Heart left ventricle (tissue), 16 donors: ENCODE measurements at regions not wholly inside any gene's neighbourhood (a gene's known extent, or its start where the extent isn't known, plus 50 kb on each side); places are given as distances from the start of the nearest gene placed in this dataset.
A peak's percentile ranks its signal among the peaks of the same experiment; 100 is the strongest.

ENCODE experiments used
- ATAC-seq, 4 donors: fragments of 200-7000 bp; cut with Tn5 transposase; one replicate each; pipeline ENCODE4 v1.9.1; 2020 to 2022; ENCODE audit warnings: moderate library complexity in 4 of 4, mild to moderate bottlenecking in 3 of 4, moderate number of reproducible peaks in 1 of 4
- DNase-seq, 5 donors: peaks; one replicate each; pipeline ENCODE4 v3.0.0-alpha.2; 2020
- H3K27ac ChIP-seq, 12 donors: fragments of 200-600 bp; sonication (generic) in 4 of 12; one replicate each; pipeline versions ENCODE4 v1.5.0 to v1.8.0; 2016 to 2022; ENCODE audit warnings: mild to moderate bottlenecking in 2 of 12
- H3K27me3 ChIP-seq, 9 donors: fragments of 200-600 bp; sonication (generic) in 2 of 9; one replicate each; pipeline versions ENCODE4 v1.5.1 to v1.8.0; 2016 to 2022; ENCODE audit warnings: mild to moderate bottlenecking in 3 of 9
- H3K36me3 ChIP-seq, 9 donors: fragments of 200-600 bp; sonication (generic) in 2 of 9; one replicate each; pipeline versions ENCODE4 v1.5.0 to v1.8.0; 2018 to 2022; ENCODE audit warnings: mild to moderate bottlenecking in 2 of 9
- H3K4me1 ChIP-seq, 12 donors: fragments of 200-600 bp; sonication (generic) in 4 of 12; one replicate each; pipeline versions ENCODE4 v1.5.0 to v1.8.0; 2016 to 2022; ENCODE audit warnings: mild to moderate bottlenecking in 3 of 12
- H3K4me3 ChIP-seq, 12 donors: fragments of 200-600 bp; sonication (generic) in 4 of 12; one replicate each; pipeline versions ENCODE4 v1.5.0 to v1.8.0; 2017 to 2022; ENCODE audit warnings: mild to moderate bottlenecking in 9 of 12, moderate library complexity in 4 of 12
- H3K9me3 ChIP-seq, 12 donors: fragments of 200-600 bp; sonication (generic) in 4 of 12; one replicate each; pipeline versions ENCODE4 v1.5.0 to v1.8.0; 2016 to 2022; ENCODE audit warnings: mild to moderate bottlenecking in 1 of 12
- POLR2A ChIP-seq, 2 donors: fragments of 450-650 bp; IDR thresholded peaks; one replicate each; pipeline ENCODE4 v1.6.1; 2017; ENCODE audit warnings: antibody characterized with exemption in 2 of 2, mild to moderate bottlenecking in 2 of 2, moderate library complexity in 2 of 2
- WGBS, 4 donors: extraction: QIAGEN DNeasy Blood & Tissue Kit in 2 of 4; methylation state at CpG; one replicate each; pipeline versions ENCODE4 v1.1.5 to v1.1.7; 2013 to 2018; 5-methylcytosine and 5-hydroxymethylcytosine counted together
- intact Hi-C, 10 donors: fragments of 100-400 bp; cut with DNase I; formaldehyde crosslinking; loops; one replicate each; pipeline versions ENCODE4 v1.11.1 to v1.14.2; 2022
- TF ChIP-seq, protein P1 (sequence below), 12 donors: fragments of 200-600 bp; sonication (generic) in 4 of 12; IDR thresholded peaks; one replicate each; pipeline versions ENCODE4 v1.5.0 to v1.8.0; 2018 to 2022; ENCODE audit warnings: antibody characterized with exemption in 12 of 12, mild to moderate bottlenecking in 5 of 12
- donor health status: ischemic (EF 13 %, LVEDD 7.1; RV severe dilation, severe dysfunction).
- donor health status: healthy with polysubstance abuse.
- donor health status: DM: no; HTN: yes; CAD: no.
- donor health status: DM: no; HTN: no; CAD: no.
- donor health status: ischemic (EF 25% LVEDD 6.9; RV normal size, moderate dysfunction).
- donor health status: ischemic (EF 25% LVEDD 5.7; RV mildly dilated, moderate dysfunction).
- donor health status: healthy.
- donor health status: DM: yes; HTN: yes; CAD: no.
- donor health status: ischemic (EF 35%, LVEDD 5.7; RV mildly dilated, moderate dysfunction).
- donor health status: nonischemic (EF 11% LVEDD 7.7; RV severe dilation, severe dysfunction).
- donor health status: DM: yes; HTN: yes; CAD: no.
- donor health status: PGD.
- donor health status: ischemic (EF 29% LVEDD 5.4; RV normal size, mild dysfunction).
- donor health status: nonischemic (EF 23%, LVEDD 6.1; RV moderate dilation, normal function).

DNA sequence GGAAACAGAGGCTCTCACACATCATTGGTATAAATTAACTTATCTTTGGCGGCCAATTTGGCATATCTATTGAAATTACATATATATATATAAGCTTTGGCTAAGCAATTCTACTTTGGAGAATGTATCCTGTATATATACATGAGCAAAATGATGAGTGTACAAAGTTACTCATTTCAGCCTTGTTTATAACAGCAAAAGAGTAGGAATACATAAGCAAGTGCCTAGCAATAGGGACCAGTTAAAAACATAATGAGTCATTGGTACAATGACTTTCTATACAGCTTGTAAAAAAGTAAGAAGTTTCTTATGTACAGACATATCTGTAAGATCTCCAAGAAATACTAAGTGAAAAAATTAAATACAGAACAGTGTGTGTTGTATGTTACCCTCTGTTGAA is 190.8 kb downstream of the LTN1 start:
- no peak for TF ChIP-seq POLR2A (IDR thresholded peaks at IDR 0.05)
- TF ChIP-seq, protein P1, sequence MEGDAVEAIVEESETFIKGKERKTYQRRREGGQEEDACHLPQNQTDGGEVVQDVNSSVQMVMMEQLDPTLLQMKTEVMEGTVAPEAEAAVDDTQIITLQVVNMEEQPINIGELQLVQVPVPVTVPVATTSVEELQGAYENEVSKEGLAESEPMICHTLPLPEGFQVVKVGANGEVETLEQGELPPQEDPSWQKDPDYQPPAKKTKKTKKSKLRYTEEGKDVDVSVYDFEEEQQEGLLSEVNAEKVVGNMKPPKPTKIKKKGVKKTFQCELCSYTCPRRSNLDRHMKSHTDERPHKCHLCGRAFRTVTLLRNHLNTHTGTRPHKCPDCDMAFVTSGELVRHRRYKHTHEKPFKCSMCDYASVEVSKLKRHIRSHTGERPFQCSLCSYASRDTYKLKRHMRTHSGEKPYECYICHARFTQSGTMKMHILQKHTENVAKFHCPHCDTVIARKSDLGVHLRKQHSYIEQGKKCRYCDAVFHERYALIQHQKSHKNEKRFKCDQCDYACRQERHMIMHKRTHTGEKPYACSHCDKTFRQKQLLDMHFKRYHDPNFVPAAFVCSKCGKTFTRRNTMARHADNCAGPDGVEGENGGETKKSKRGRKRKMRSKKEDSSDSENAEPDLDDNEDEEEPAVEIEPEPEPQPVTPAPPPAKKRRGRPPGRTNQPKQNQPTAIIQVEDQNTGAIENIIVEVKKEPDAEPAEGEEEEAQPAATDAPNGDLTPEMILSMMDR (IDR thresholded peaks at IDR 0.05) = no peak
- Histone ChIP-seq H3K36me3 (no peaks in the 10 kb centered on the region), H3K27ac (no peak overlapping the region), H3K4me3 (no peak overlapping the region), H3K27me3 (no peaks in the 10 kb centered on the region), H3K4me1 (peaks cover 0 to 9% (median 0%) of the 10 kb centered on the region in 12 donors), H3K9me3 (no peaks in the 10 kb centered on the region)
- no peak for ATAC-seq
- WGBS, 4 donors = 91 to 100% (median 95%) methylated on average over 1 of the region's 1 CpG
- intact Hi-C loops = no loop called here
- no peak for DNase-seq

DNA sequence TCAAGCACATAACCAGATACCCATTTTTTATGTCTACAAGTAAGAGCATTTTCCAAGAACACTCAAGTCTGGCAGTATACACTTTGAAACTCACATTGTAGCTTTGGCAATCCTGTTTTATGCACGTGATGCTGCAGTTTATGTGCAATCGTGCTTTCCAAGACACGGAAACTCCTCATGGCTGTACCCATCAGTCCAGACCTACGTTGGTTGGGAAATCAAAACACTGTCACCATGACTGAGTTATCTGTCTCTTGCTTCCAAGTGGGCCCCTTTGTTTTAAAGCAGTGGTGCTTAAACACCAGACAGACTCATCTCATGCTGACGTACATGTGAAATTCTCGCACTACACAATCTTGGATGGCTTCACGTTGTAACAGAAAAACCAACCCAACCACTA is 192.8 kb downstream of the LTN1 start:
- Histone ChIP-seq H3K36me3 (no peaks in the 10 kb centered on the region), H3K27ac (peak overlapping the region in 1 of 12 donors; percentile 28), H3K27me3 (no peaks in the 10 kb centered on the region), H3K4me3 (no peak overlapping the region), H3K9me3 (no peaks in the 10 kb centered on the region), H3K4me1 (peaks cover 0 to 7% (median 0%) of the 10 kb centered on the region in 12 donors)
- TF ChIP-seq, protein P1 (IDR thresholded peaks at IDR 0.05) = no peak
- ATAC-seq (no peak), DNase-seq (no peak)
- 92 to 95% (median 93%) methylated on average over 7 of the region's 7 CpGs for WGBS, 4 donors
- intact Hi-C loops = loop anchor here in 1 of 10 donors (10.0 kb wide), 1 partner anchor 455 kb away; no protein-coding TSS in a partner anchor

DNA sequence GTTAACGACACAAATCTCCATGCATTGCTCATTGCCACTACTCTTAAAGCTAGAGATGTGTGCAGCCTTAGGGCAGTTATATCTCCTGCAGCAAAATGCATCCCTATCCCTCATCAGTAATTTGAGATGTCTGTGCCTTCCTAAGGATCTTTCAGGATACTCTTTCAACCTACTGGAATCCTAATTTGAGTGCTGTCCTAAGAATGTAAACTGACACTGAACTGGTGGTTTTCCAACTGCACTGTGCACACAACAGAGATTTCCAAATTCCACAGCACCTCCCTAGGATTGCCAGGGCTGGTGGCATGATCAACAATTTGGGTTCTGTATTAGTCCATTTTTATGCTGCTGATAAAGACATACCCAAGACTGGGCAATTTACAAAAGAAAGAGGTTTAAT is 193.9 kb downstream of the LTN1 start:
- ATAC-seq (no peak), DNase-seq (no peak)
- no peak for TF ChIP-seq POLR2A (IDR thresholded peaks at IDR 0.05)
- TF ChIP-seq, protein P1 (IDR thresholded peaks at IDR 0.05) = no peak
- 70 to 93% (median 83%) methylated on average over 1 of the region's 1 CpG for WGBS, 4 donors
- intact Hi-C loops = loop anchor here in 1 of 10 donors (10.0 kb wide), 1 partner anchor 454 kb away; no protein-coding TSS in a partner anchor
- Histone ChIP-seq H3K27me3 (no peaks in the 10 kb centered on the region), H3K36me3 (no peaks in the 10 kb centered on the region), H3K4me1 (no peaks in the 10 kb centered on the region), H3K4me3 (no peak overlapping the region), H3K9me3 (no peaks in the 10 kb centered on the region), H3K27ac (no peak overlapping the region)

DNA sequence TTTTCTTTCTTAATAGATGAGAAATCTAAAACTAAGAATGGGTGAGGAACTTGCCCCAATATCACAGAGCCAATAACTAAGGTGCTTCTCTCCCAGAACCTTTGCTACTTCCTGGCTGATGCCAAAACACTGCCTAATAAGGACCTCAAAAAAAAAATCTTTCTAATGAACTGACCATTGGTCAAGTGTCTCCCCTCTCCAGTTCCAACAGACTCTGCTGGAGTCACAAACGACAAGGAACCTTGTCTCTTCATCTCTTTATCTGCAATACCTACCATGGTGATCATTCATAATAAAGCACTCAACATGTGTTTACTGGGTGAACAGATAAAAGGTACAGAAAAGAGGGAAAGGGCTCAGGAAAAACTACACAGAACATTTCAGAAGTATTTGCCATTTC is 197.4 kb downstream of the LTN1 start:
- ATAC-seq (no peak), DNase-seq (no peak)
- Histone ChIP-seq H3K4me3 (no peak overlapping the region), H3K36me3 (no peaks in the 10 kb centered on the region), H3K9me3 (no peaks in the 10 kb centered on the region), H3K27ac (no peak overlapping the region), H3K27me3 (no peaks in the 10 kb centered on the region), H3K4me1 (peaks cover 0 to 6% (median 0%) of the 10 kb centered on the region in 12 donors)
- TF ChIP-seq, protein P1 (IDR thresholded peaks at IDR 0.05) = no peak
- TF ChIP-seq POLR2A (IDR thresholded peaks at IDR 0.05) = no peak
- WGBS, 4 donors = 50 to 80% (median 59%) methylated on average over 1 of the region's 1 CpG
- intact Hi-C loops = loop anchor here in 1 of 10 donors (10.0 kb wide), 1 partner anchor 450 kb away; no protein-coding TSS in a partner anchor
